HL-60 (cell line): ENCODE measurements at regions not wholly inside any gene's neighbourhood (a gene's known extent, or its start where the extent isn't known, plus 50 kb on each side); places are given as distances from the start of the nearest gene placed in this dataset.

Experiments used
- DNase-seq, 2 experiments: peaks; one replicate each; pipeline ENCODE4 v3.0.0-alpha.2; 2010 to 2020; ENCODE audit warnings: low read depth in 1 of 2, low spot score in 1 of 2
- H3K27ac ChIP-seq: fragments of 250-450 bp; sonication (Bioruptor Pico); replicated peaks from 2 replicates; pipeline ENCODE4 v1.5.1; 2020; ENCODE audit warnings: mild to moderate bottlenecking, moderate library complexity
- H3K27me3 ChIP-seq: fragments of 250-450 bp; sonication (Bioruptor Pico); 2 replicates; pipeline ENCODE4 v1.5.1; 2021; ENCODE audit warnings: mild to moderate bottlenecking, moderate library complexity; ENCODE audit not compliant: insufficient read depth, poor library complexity, severe bottlenecking
- H3K4me3 ChIP-seq: replicated peaks from 2 replicates; pipeline ENCODE4 v1.5.1; 2011; ENCODE audit warnings: mild to moderate bottlenecking, control low read depth, low read length; ENCODE audit not compliant: insufficient read depth
- GABPA ChIP-seq: IDR thresholded peaks from 2 replicates; pipeline ENCODE4 v1.6.1; 2012; ENCODE audit warnings: low read depth
- POLR2AphosphoS5 ChIP-seq: IDR thresholded peaks from 2 replicates; pipeline ENCODE4 v1.6.1; 2012; ENCODE audit warnings: low read depth
- SPI1 ChIP-seq: IDR thresholded peaks from 2 replicates; pipeline ENCODE4 v1.6.1; 2012; ENCODE audit warnings: low read depth, mild to moderate bottlenecking, borderline replicate concordance
- TF ChIP-seq, protein P1 (sequence below): IDR thresholded peaks from 2 replicates; pipeline ENCODE4 v1.6.1; 2012; ENCODE audit warnings: low read depth; ENCODE audit not compliant: insufficient replicate concordance
- TF ChIP-seq, protein P2 (sequence below): IDR thresholded peaks from one replicate; pipeline ENCODE4 v1.5.1; 2011; ENCODE audit warnings: low read length, control low read depth, inconsistent platforms; ENCODE audit not compliant: insufficient read depth

DNA sequence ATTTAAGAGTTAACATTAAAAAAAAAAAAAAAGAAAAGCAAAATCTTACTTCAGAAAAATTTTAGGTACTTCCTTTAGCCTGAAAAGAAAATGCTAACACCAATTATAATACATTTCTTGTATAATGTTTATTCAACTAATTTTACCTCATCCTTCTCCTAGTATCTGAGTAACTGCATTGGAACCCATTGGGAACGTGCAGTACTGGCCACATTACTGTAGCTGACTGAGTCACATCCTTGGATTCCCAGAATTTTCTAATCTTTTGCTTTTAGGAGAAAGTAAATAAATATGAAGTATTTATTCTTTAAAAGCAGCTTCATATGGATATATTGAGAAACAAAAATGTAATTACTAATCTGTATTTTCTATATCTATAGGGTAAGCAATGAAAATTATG, 82.6 kb upstream of the SLITRK2 start:
- Histone ChIP-seq H3K4me3 (no peak overlapping the region), H3K27ac (no peak overlapping the region), H3K27me3 (no peaks in the 10 kb centered on the region)
- TF ChIP-seq, protein P1, sequence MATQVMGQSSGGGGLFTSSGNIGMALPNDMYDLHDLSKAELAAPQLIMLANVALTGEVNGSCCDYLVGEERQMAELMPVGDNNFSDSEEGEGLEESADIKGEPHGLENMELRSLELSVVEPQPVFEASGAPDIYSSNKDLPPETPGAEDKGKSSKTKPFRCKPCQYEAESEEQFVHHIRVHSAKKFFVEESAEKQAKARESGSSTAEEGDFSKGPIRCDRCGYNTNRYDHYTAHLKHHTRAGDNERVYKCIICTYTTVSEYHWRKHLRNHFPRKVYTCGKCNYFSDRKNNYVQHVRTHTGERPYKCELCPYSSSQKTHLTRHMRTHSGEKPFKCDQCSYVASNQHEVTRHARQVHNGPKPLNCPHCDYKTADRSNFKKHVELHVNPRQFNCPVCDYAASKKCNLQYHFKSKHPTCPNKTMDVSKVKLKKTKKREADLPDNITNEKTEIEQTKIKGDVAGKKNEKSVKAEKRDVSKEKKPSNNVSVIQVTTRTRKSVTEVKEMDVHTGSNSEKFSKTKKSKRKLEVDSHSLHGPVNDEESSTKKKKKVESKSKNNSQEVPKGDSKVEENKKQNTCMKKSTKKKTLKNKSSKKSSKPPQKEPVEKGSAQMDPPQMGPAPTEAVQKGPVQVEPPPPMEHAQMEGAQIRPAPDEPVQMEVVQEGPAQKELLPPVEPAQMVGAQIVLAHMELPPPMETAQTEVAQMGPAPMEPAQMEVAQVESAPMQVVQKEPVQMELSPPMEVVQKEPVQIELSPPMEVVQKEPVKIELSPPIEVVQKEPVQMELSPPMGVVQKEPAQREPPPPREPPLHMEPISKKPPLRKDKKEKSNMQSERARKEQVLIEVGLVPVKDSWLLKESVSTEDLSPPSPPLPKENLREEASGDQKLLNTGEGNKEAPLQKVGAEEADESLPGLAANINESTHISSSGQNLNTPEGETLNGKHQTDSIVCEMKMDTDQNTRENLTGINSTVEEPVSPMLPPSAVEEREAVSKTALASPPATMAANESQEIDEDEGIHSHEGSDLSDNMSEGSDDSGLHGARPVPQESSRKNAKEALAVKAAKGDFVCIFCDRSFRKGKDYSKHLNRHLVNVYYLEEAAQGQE = no peak
- TF ChIP-seq GABPA (no peak), SPI1 (no peak), POLR2AphosphoS5 (no peak)
- TF ChIP-seq, protein P2, sequence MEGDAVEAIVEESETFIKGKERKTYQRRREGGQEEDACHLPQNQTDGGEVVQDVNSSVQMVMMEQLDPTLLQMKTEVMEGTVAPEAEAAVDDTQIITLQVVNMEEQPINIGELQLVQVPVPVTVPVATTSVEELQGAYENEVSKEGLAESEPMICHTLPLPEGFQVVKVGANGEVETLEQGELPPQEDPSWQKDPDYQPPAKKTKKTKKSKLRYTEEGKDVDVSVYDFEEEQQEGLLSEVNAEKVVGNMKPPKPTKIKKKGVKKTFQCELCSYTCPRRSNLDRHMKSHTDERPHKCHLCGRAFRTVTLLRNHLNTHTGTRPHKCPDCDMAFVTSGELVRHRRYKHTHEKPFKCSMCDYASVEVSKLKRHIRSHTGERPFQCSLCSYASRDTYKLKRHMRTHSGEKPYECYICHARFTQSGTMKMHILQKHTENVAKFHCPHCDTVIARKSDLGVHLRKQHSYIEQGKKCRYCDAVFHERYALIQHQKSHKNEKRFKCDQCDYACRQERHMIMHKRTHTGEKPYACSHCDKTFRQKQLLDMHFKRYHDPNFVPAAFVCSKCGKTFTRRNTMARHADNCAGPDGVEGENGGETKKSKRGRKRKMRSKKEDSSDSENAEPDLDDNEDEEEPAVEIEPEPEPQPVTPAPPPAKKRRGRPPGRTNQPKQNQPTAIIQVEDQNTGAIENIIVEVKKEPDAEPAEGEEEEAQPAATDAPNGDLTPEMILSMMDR = no peak
- DNase-seq = no peak

DNA sequence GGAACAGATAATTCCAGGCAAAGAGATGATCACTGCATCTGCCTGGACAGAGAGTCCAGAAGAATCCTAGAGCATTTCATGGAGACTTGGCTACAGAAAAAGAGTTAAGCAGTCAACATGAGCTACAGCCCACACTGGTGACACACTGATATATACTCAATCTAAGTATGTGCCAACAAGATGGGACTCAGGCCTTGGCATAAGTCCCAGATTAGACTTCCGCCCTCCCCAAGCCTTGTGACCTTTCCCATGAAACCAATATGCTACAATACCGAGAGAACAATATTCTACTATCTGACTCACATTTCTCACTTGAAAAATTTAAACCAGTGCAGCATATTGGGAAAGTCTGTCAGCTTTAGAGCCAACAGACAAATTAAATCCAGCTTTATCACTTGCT, 65.7 kb upstream of the SLITRK2 start:
- TF ChIP-seq, protein P2 = no peak
- Histone ChIP-seq H3K27ac (no peak overlapping the region), H3K4me3 (no peak overlapping the region), H3K27me3 (no peaks in the 10 kb centered on the region)
- no peak for DNase-seq
